Choroid plexus epithelial cell (primary cell): ENCODE measurements at regions not wholly inside any gene's neighbourhood (a gene's known extent, or its start where the extent isn't known, plus 50 kb on each side); places are given as distances from the start of the nearest gene placed in this dataset.

Experiments used
- DNase-seq: peaks from one replicate; pipeline ENCODE4 v3.0.0-alpha.2; 2010; ENCODE audit warnings: low read depth
- H3K4me3 ChIP-seq: 2 replicates; pipeline ENCODE4 v1.5.1; 2011; ENCODE audit warnings: low read depth, mild to moderate bottlenecking, control low read depth, low read length, moderate library complexity
- CTCF ChIP-seq: conservative IDR thresholded peaks from 2 replicates; pipeline ENCODE4 v1.5.1; 2011; ENCODE audit warnings: low read depth, mild to moderate bottlenecking, control low read depth, inconsistent platforms, low read length, moderate library complexity

DNA sequence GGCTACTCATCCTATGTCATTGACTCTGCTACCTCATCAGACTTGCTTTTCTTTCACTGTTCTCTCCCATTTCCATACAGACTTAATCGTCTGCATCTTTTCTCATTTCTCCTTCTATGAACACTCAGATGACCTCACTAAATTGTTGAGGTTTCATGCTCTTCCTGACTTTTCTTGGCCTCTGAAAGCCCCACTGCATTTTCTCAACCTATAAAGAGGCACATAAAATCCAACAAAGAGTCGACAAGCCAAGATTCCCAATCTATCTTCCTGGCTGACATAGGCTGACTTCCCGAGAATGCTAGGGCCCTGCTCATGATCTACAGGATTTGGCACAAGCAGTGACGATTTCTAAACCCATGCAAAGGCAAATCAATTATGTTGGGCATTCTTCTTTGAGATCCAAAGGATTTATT is 280.8 kb upstream of the DPYD start:
- DNase-seq, result peak; percentile 62
- no peak for TF ChIP-seq CTCF
- H3K4me3 ChIP-seq, result no peak overlapping the region

DNA sequence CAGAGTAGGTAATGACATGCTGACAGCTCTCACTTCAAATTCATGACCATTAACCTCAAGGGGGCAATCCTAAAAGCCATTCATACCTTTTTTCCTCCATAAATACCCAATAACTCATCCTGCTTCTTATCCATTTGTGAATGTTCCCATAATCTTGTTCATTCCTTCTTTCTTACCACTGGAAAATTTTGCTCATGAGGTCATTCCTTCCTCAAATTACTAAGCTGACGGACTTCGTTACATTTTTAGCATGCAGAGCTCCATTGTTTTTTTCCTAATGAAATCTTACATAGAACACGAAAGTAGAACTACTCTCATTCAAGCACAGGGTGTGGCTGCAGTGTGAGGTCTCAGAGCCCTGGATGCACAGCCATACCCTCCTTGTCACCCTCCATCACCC is 276.5 kb upstream of the DPYD start:
- no peak for DNase-seq
- no peak overlapping the region for H3K4me3 ChIP-seq
- no peak for TF ChIP-seq CTCF

DNA sequence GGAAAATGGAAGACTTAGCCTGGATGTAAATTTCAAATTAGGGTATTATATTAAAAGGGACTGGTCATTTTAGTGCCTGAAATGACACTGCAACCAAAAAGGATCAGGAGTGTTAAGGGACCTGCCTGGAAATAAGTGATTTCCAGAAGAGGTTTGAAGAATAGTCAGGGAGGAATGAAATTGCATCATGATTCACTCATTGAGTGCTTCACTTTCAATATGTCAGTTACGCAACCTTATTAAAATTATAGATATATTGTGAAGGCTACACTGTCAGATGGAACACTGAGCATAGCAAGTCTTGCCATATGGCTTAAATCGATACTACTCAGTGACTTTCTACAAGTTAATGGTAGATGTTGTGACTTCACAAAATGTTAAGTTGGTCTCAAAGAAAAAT is 275.2 kb upstream of the DPYD start:
- DNase-seq, result no peak
- TF ChIP-seq CTCF, result no peak
- no peak overlapping the region for H3K4me3 ChIP-seq

DNA sequence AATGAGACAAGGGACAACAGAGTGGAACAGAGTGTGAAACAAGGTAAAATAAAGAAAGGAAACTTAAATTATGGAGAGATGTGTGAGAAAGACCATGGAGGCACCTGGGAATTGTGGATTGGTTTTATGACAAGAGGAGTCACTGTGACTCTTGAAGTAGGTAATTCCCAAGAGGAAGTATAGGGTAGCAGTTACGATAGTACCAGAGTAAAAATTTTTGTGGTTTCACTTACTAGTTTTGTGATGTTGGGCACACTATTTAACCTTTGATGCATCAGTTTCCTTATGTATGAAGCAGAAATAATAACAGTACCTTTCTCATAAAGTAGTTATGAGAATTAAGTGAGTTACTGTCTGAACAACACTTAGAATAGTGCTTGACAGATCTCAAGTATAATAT is 267.9 kb upstream of the DPYD start:
- no peak for TF ChIP-seq CTCF
- no peak for DNase-seq
- H3K4me3 ChIP-seq, result no peak overlapping the region

GRCh38 chr1:98184856-98185255 is 264.0 kb upstream of the DPYD start:
- no peak overlapping the region for H3K4me3 ChIP-seq
- TF ChIP-seq CTCF, result no peak
- no peak for DNase-seq

- DNase-seq, result no peak
- TF ChIP-seq CTCF, result no peak
- H3K4me3 ChIP-seq, result no peak overlapping the region
Measured at GRCh38 chr1:98181036-98181764, 260.4 kb upstream of the DPYD start.

- no peak overlapping the region for H3K4me3 ChIP-seq
- TF ChIP-seq CTCF, result no peak
- DNase-seq, result no peak
Measured at GRCh38 chr1:98179151-98179773, 258.4 kb upstream of the DPYD start.
